ENCODE measurements at regions not wholly inside any gene's neighbourhood (a gene's known extent, or its start where the extent isn't known, plus 50 kb on each side); places are given as distances from the start of the nearest gene placed in this dataset.

DNA sequence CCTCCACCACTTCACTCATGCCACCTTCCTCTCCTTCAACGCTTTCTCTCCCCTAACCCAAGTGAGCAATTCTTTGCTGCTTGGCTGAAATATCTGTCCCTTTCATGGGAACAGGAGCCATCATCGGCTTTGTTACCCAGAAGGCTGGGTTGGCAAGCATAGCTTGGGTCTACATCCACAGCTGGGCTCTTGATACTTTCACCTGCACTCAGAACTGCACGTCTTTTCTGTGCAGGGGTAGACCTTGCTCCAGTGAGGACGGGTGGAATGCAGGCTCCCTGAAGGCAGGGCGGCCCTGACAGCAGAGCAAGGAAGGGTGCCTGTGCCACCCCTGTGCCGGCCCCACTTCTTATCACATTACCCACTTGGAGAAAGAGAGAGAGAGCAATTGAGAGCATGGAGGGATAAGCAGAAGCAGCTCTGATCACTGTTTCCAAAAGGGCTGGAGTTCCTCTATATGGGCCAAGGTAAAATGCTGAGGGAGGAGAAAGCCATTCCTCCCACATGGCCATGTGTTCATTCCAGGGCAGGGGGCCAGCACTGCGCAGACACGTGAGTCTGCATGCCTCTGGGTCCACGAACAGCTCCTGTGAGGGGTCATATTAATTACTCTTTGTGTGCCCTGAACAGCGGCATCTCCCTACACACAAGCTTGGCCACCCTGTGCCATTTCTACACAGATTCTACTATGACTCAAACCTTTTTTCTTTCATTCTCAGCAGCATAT, 181.8 kb downstream of the BUD13 start:
- DNase-seq (ENCODE audit: low read depth in 4 of 6, low spot score in 6 of 6): peak in 1 of 6 donors; percentile 35
- WGBS (ENCODE audit: insufficient coverage): 69% methylated on average over 7 of the region's 10 CpGs
- H3K27ac ChIP-seq (ENCODE audit: low read depth, low read length): no peak overlapping the region
- H3K9me3 ChIP-seq (ENCODE audit: control insufficient read depth, insufficient read depth, low read length): no peaks in the 10 kb centered on the region
- H3K4me3 ChIP-seq (ENCODE audit: low read depth, low read length): no peak overlapping the region
- no peaks in the 10 kb centered on the region for H3K36me3 ChIP-seq (ENCODE audit: control insufficient read depth, insufficient read depth, low read length)
- H3K27me3 ChIP-seq (ENCODE audit: control insufficient read depth, insufficient read depth, low read length): no peaks in the 10 kb centered on the region
- H3K4me1 ChIP-seq (ENCODE audit: control insufficient read depth, insufficient read depth, low read length): peaks cover 3% of the 10 kb centered on the region

DNA sequence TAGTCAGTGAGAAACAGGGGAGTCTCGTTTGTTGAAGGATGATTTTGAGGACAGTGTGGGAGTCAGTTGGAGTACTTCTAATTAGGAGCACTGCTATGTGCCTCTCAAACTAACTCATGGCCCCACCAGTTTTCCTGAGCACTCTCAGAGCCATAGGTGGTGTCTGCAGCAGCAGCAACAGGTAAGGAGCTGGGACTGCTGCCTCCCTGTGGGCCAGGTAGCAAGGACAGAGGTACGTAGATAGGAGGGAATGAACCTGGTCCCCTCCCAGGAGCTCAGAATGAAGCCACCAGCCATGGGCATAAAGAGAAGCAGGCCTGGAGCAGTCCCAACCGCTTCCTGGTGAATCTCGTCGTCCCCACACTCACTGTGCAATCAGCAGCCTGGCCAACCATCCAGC, 183.4 kb downstream of the BUD13 start:
- 88% methylated on average over 5 of the region's 5 CpGs for whole genome bisulfite sequencing (ENCODE audit: insufficient coverage)
- Histone ChIP-seq H3K4me3 (ENCODE audit: low read depth, low read length) (no peak overlapping the region), H3K9me3 (ENCODE audit: control insufficient read depth, insufficient read depth, low read length) (no peaks in the 10 kb centered on the region), H3K36me3 (ENCODE audit: control insufficient read depth, insufficient read depth, low read length) (no peaks in the 10 kb centered on the region), H3K4me1 (ENCODE audit: control insufficient read depth, insufficient read depth, low read length) (no peaks in the 10 kb centered on the region), H3K27ac (ENCODE audit: low read depth, low read length) (no peak overlapping the region), H3K27me3 (ENCODE audit: control insufficient read depth, insufficient read depth, low read length) (peaks cover 2% of the 10 kb centered on the region)
- no peak for DNase-seq (ENCODE audit: low read depth in 4 of 6, low spot score in 6 of 6)

DNA sequence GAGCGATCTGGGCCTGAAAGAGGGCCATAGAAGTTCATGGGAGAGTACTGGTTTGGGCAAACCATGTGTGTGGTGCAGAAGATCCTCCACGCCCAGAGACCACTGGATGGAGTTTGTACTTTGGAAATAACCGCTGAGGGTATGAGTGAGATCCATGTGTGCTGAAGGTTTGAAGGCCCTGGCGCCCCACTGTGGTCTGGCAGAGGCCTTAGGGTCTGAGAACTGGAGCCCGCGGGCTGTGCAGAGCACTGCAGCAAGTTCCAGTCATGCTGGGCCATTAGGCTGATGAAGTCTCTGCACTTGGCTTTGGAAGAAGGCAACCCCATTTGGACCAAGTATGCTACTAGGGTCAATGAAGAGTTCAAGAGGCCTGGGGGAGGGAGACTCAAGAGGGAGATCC, 186.4 kb downstream of the BUD13 start:
- Histone ChIP-seq H3K27me3 (ENCODE audit: control insufficient read depth, insufficient read depth, low read length) (peaks cover 8% of the 10 kb centered on the region), H3K9me3 (ENCODE audit: control insufficient read depth, insufficient read depth, low read length) (no peaks in the 10 kb centered on the region), H3K4me3 (ENCODE audit: low read depth, low read length) (no peak overlapping the region), H3K36me3 (ENCODE audit: control insufficient read depth, insufficient read depth, low read length) (no peaks in the 10 kb centered on the region), H3K27ac (ENCODE audit: low read depth, low read length) (no peak overlapping the region), H3K4me1 (ENCODE audit: control insufficient read depth, insufficient read depth, low read length) (peaks cover 2% of the 10 kb centered on the region)
- no peak for DNase-seq (ENCODE audit: low read depth in 4 of 6, low spot score in 6 of 6)
- WGBS (ENCODE audit: insufficient coverage): 94% methylated on average over 6 of the region's 6 CpGs

DNA sequence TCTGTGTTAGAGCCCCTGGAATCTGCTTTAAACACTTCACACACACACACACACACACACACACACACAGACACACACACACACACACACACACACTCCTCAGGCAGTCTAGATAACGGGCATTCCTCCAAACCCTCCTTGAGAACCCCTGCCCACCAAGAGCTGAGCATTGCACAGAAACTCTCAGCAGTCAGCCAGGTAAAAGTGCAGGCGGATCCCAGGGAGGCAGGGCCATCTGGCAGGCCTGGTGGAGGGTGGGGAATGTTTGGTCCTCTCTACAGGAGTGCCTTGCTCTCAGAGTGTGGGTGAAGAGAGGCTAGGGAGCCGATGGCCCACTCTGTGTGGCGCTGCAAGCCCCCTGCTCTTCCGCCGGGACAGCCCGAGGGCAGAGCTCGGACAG, 190.2 kb downstream of the BUD13 start:
- Histone ChIP-seq H3K4me3 (ENCODE audit: low read depth, low read length) (no peak overlapping the region), H3K4me1 (ENCODE audit: control insufficient read depth, insufficient read depth, low read length) (peaks cover 34% of the 10 kb centered on the region), H3K27me3 (ENCODE audit: control insufficient read depth, insufficient read depth, low read length) (peaks cover 38% of the 10 kb centered on the region), H3K36me3 (ENCODE audit: control insufficient read depth, insufficient read depth, low read length) (no peaks in the 10 kb centered on the region), H3K9me3 (ENCODE audit: control insufficient read depth, insufficient read depth, low read length) (no peaks in the 10 kb centered on the region), H3K27ac (ENCODE audit: low read depth, low read length) (no peak overlapping the region)
- DNase-seq (ENCODE audit: low read depth in 4 of 6, low spot score in 6 of 6): no peak
- 96% methylated on average over 7 of the region's 8 CpGs for WGBS (ENCODE audit: insufficient coverage)

DNA sequence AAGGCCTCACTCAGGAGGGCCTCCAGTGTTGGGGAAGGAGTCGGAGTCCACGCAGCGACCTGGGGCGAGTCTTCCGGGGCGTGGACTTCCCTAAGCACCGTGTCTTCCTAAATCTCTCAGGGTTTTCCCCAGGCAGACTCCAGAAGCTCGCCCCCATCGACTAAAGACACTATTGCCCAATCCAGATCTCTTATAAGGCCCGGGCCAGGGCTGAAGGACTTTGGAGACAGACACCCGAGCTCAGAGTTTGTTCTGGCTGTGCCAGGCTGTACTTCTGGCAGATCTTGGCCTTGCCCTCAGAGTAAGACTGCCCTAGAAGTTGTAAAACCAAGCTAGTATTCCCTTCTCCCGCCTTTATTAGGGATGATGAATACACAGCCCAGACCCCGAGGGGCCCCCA, 191.4 kb downstream of the BUD13 start:
- Histone ChIP-seq H3K4me3 (ENCODE audit: low read depth, low read length) (no peak overlapping the region), H3K27ac (ENCODE audit: low read depth, low read length) (no peak overlapping the region), H3K9me3 (ENCODE audit: control insufficient read depth, insufficient read depth, low read length) (no peaks in the 10 kb centered on the region), H3K36me3 (ENCODE audit: control insufficient read depth, insufficient read depth, low read length) (no peaks in the 10 kb centered on the region), H3K27me3 (ENCODE audit: control insufficient read depth, insufficient read depth, low read length) (peaks cover 41% of the 10 kb centered on the region), H3K4me1 (ENCODE audit: control insufficient read depth, insufficient read depth, low read length) (peaks cover 34% of the 10 kb centered on the region)
- DNase-seq (ENCODE audit: low read depth in 4 of 6, low spot score in 6 of 6): no peak
- 36% methylated on average over 13 of the region's 13 CpGs for WGBS (ENCODE audit: insufficient coverage)

DNA sequence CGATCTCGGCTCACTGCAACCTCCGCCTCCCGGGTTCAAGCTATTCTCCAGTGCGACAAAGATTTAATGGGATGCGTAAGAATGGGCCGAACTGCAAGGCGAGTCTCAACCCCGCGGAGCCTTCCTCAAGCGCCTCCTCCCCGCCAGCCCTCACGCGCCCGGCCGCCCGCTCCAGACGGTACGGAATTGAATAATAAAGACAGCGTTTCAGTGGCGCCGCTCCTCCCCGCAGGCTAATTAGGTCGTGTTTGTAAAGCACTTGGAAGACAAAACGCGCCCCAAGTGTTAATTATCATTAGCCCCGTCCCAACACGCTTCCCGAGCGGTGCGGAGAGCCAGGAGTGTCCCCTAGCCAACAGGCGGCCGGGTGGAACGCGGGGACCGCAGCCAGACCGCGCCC, 192.0 kb downstream of the BUD13 start:
- Histone ChIP-seq H3K9me3 (ENCODE audit: control insufficient read depth, insufficient read depth, low read length) (no peaks in the 10 kb centered on the region), H3K36me3 (ENCODE audit: control insufficient read depth, insufficient read depth, low read length) (no peaks in the 10 kb centered on the region), H3K4me1 (ENCODE audit: control insufficient read depth, insufficient read depth, low read length) (peaks cover 34% of the 10 kb centered on the region), H3K27me3 (ENCODE audit: control insufficient read depth, insufficient read depth, low read length) (peaks cover 41% of the 10 kb centered on the region), H3K27ac (ENCODE audit: low read depth, low read length) (no peak overlapping the region), H3K4me3 (ENCODE audit: low read depth, low read length) (no peak overlapping the region)
- DNase-seq (ENCODE audit: low read depth in 4 of 6, low spot score in 6 of 6): peak in 3 of 6 donors; percentile 61 to 90 (median 90)
- WGBS (ENCODE audit: insufficient coverage): 5% methylated on average over 34 of the region's 38 CpGs

DNA sequence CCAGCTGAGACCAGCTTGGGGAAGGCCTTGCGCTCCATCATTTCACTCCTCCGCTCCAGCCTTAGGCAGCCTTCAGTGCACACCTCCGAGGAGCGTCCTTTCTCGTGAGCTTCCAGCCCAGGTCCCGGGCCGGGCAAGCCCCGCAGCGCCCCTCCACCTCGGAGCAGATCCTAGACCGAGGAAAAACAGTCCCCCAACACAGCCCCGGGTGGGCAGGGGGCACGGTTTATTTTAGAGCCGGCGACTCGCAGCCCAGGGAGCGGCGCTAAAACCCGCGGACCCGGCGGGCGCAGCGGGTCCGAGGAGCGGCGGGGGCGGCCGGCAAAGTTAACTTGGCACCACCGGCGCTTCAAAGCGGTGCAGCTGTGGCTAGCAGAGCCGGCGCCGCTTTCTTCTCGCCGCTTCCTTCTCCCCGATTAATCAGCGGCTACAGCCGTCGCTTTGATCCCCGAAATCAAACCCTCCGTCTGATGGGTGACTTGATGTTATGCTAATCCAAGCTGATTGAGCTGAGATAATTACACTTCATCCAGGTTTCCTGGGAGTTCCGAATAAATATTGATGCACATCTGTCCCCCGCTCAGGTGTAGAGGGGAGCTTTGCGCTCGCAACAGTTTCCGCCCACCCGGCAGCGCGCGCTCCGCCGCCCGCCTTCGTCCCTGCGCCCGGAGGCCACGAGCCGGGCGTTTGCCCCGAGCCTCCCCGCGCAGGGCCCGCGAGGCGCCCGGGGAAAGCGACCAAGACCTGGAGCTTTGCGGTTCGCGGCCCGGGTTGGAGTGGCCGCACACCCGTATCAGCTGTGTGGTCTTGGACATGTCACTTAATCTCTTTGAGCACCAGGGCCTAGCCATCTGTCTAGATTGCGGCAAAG, 192.7 kb downstream of the BUD13 start:
- WGBS (ENCODE audit: insufficient coverage): 3% methylated on average over 72 of the region's 76 CpGs
- peaks cover 34% of the 10 kb centered on the region for H3K4me1 ChIP-seq (ENCODE audit: control insufficient read depth, insufficient read depth, low read length)
- H3K36me3 ChIP-seq (ENCODE audit: control insufficient read depth, insufficient read depth, low read length): no peaks in the 10 kb centered on the region
- peak in 2 of 6 donors; percentile 57 to 63 for DNase-seq (ENCODE audit: low read depth in 4 of 6, low spot score in 6 of 6)
- H3K27me3 ChIP-seq (ENCODE audit: control insufficient read depth, insufficient read depth, low read length): peaks cover 41% of the 10 kb centered on the region
- no peaks in the 10 kb centered on the region for H3K9me3 ChIP-seq (ENCODE audit: control insufficient read depth, insufficient read depth, low read length)
- H3K27ac ChIP-seq (ENCODE audit: low read depth, low read length): peak overlapping the region; percentile 43
- peak overlapping the region; percentile 12 for H3K4me3 ChIP-seq (ENCODE audit: low read depth, low read length)

DNA sequence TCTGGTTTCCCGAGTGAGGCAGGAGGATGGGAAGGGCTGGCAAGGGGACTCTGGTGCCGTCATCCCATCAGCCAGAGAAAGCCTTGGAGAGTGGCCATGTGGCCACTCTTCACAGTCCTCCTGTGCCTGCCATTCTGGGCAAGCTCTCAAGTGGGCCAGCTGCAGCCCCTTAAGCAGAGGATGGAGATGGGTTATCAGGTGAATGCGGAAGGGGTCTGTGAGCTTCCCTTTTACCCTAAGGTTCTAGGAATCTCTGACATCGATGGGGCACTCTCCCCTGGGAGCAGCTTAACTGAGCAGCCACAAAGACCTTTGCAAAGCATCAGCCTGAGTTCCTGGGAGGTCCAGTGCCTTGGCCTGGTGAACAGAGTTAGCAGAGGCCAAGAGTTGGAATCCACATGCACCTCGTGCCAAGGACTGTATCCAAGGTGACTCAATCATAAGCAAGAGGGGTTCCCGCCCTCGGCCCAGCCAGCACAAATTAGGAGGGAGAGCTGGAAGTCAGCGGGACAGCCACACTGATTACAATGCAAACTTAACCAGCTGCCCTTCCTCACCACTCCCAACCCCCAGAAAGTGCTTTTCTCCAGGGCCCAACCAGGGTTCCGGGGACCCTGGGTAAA, 193.6 kb downstream of the BUD13 start:
- Histone ChIP-seq H3K36me3 (ENCODE audit: control insufficient read depth, insufficient read depth, low read length) (no peaks in the 10 kb centered on the region), H3K4me3 (ENCODE audit: low read depth, low read length) (no peak overlapping the region), H3K4me1 (ENCODE audit: control insufficient read depth, insufficient read depth, low read length) (peaks cover 34% of the 10 kb centered on the region), H3K27me3 (ENCODE audit: control insufficient read depth, insufficient read depth, low read length) (peaks cover 39% of the 10 kb centered on the region), H3K9me3 (ENCODE audit: control insufficient read depth, insufficient read depth, low read length) (no peaks in the 10 kb centered on the region), H3K27ac (ENCODE audit: low read depth, low read length) (no peak overlapping the region)
- 24% methylated on average over 6 of the region's 9 CpGs for WGBS (ENCODE audit: insufficient coverage)
- peak in 3 of 6 donors; percentile 65 to 89 (median 67) for DNase-seq (ENCODE audit: low read depth in 4 of 6, low spot score in 6 of 6)

DNA sequence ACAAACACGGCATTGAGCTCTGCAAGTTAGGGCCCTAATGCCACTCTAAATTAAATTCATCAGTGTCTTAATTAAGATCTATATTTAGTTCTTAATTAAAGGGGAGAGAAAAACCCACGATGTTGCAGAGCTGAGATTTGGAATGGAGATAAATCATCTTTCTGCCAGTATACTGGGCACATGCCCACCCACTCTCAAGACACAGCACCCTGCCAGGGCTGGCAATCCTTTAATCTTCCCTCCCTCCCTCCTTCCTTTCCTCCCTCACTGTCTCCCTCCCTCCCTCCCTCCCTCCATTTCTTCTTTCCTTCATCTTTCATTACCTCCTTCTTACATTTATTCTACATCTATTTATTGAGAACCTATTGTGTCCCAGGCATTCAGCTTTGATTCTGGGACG, 194.8 kb downstream of the BUD13 start:
- H3K4me3 ChIP-seq (ENCODE audit: low read depth, low read length): no peak overlapping the region
- H3K4me1 ChIP-seq (ENCODE audit: control insufficient read depth, insufficient read depth, low read length): peaks cover 34% of the 10 kb centered on the region
- H3K9me3 ChIP-seq (ENCODE audit: control insufficient read depth, insufficient read depth, low read length): no peaks in the 10 kb centered on the region
- peak in 1 of 6 donors; percentile 48 for DNase-seq (ENCODE audit: low read depth in 4 of 6, low spot score in 6 of 6)
- H3K27ac ChIP-seq (ENCODE audit: low read depth, low read length): no peak overlapping the region
- H3K27me3 ChIP-seq (ENCODE audit: control insufficient read depth, insufficient read depth, low read length): peaks cover 39% of the 10 kb centered on the region
- no peaks in the 10 kb centered on the region for H3K36me3 ChIP-seq (ENCODE audit: control insufficient read depth, insufficient read depth, low read length)
- no CpG with 5 or more reads among the region's 3 CpGs for WGBS (ENCODE audit: insufficient coverage)
